A673 (cell line): ENCODE measurements at regions not wholly inside any gene's neighbourhood (a gene's known extent, or its start where the extent isn't known, plus 50 kb on each side); places are given as distances from the start of the nearest gene placed in this dataset.

Experiments used
- BruUV-seq: library from RNA; stranded (reverse); fragments of 400-500 nt; replicated peaks from 2 replicates; lab custom pipeline; 2021; lab: Mats Ljungman, UMichigan
- CTCF ChIA-PET: fragments of 300-600 bp; sonication (Branson Sonifier 250); formaldehyde crosslinking; loops from one replicate; lab custom pipeline; 2022; ENCODE audit warnings: antibody characterized with exemption; lab: Charles Lee
- POLR2A ChIA-PET: fragments of 300-600 bp; sonication (Branson Sonifier 250); formaldehyde crosslinking; loops from one replicate; lab custom pipeline; 2022; ENCODE audit warnings: antibody characterized with exemption; ENCODE audit not compliant: low non-redundant PET; lab: Charles Lee
- DNase-seq: peaks from one replicate; pipeline ENCODE4 v3.0.0-alpha.2; 2015; ENCODE audit warnings: low spot score
- H3K27ac ChIP-seq: fragments of 200-600 bp; sonication (generic); 2 replicates; pipeline ENCODE4 v1.5.1; 2016; ENCODE audit warnings: mixed run types, low read depth, mild to moderate bottlenecking, mixed read lengths, antibody characterized with exemption, low read length; ENCODE audit not compliant: poor library complexity, severe bottlenecking
- H3K27me3 ChIP-seq: fragments of 200-600 bp; sonication (generic); replicated peaks from 2 replicates; pipeline ENCODE4 v1.6.1; 2017; ENCODE audit warnings: mixed run types, low read depth, mild to moderate bottlenecking, mixed read lengths, antibody characterized with exemption, low read length; ENCODE audit not compliant: insufficient read depth, poor library complexity
- H3K36me3 ChIP-seq: fragments of 200-600 bp; sonication (generic); 2 replicates; pipeline ENCODE4 v1.6.1; 2016; ENCODE audit warnings: mixed run types, mild to moderate bottlenecking, mixed read lengths, antibody characterized with exemption, low read length; ENCODE audit not compliant: insufficient read depth, poor library complexity, severe bottlenecking
- H3K4me1 ChIP-seq: fragments of 200-600 bp; sonication (generic); 2 replicates; pipeline ENCODE4 v1.6.1; 2017; ENCODE audit warnings: mixed run types, mild to moderate bottlenecking, mixed read lengths, antibody characterized with exemption, low read length; ENCODE audit not compliant: insufficient read depth, poor library complexity, severe bottlenecking
- H3K4me3 ChIP-seq: fragments of 200-600 bp; sonication (generic); 2 replicates; pipeline ENCODE4 v1.5.1; 2016; ENCODE audit warnings: low read depth, mixed run types, mild to moderate bottlenecking, mixed read lengths, low read length; ENCODE audit not compliant: poor library complexity, severe bottlenecking
- H3K9me3 ChIP-seq: fragments of 200-600 bp; sonication (generic); 2 replicates; pipeline ENCODE4 v1.6.1; 2016; ENCODE audit warnings: mixed run types, low read depth, mild to moderate bottlenecking, mixed read lengths, antibody characterized with exemption, low read length; ENCODE audit not compliant: poor library complexity, severe bottlenecking
- CTCF ChIP-seq: fragments of 300-800, 200-600 bp; sonication (generic); conservative IDR thresholded peaks from 2 replicates; pipeline ENCODE4 v1.5.1; 2017; ENCODE audit warnings: low read depth, mild to moderate bottlenecking, antibody characterized with exemption, low read length, moderate library complexity, mixed read lengths
- EZH2 ChIP-seq: fragments of 200-600 bp; sonication (generic); IDR thresholded peaks from 2 replicates; pipeline ENCODE4 v1.6.1; 2017; ENCODE audit warnings: borderline replicate concordance, low read depth, mild to moderate bottlenecking, mixed read lengths, antibody characterized with exemption, low read length; ENCODE audit not compliant: poor library complexity, severe bottlenecking
- intact Hi-C: fragments of 100-400 bp; cut with micrococcal nuclease; formaldehyde crosslinking; loops from one replicate; pipeline ENCODE4 v1.10.0; 2022; ENCODE audit not compliant: unreplicated experiment

GRCh38 chr6:146909886-146910285 lies 294.3 kb upstream of the STXBP5 start:
- intact Hi-C loops, result no loop called here
- Histone ChIP-seq H3K36me3 (no peaks in the 10 kb centered on the region), H3K4me3 (no peak overlapping the region), H3K9me3 (no peaks in the 10 kb centered on the region), H3K4me1 (peaks cover 29% of the 10 kb centered on the region), H3K27me3 (no peaks in the 10 kb centered on the region), H3K27ac (no peak overlapping the region)
- ChIA-PET POLR2A (no interaction called here), CTCF (no interaction called here)
- TF ChIP-seq EZH2 (no peak), CTCF (no peak)
- no TSS peak for BruUV-seq
- DNase-seq, result no peak

GRCh38 chr6:146910611-146911010 lies 293.6 kb upstream of the STXBP5 start:
- intact Hi-C loops, result no loop called here
- no peaks in the 10 kb centered on the region for H3K36me3 ChIP-seq
- CTCF ChIA-PET, result no interaction called here
- no peak overlapping the region for H3K4me3 ChIP-seq
- no peak for DNase-seq
- no peak overlapping the region for H3K27ac ChIP-seq
- POLR2A ChIA-PET, result no interaction called here
- peaks cover 36% of the 10 kb centered on the region for H3K4me1 ChIP-seq
- BruUV-seq, result no TSS peak
- no peaks in the 10 kb centered on the region for H3K27me3 ChIP-seq
- no peaks in the 10 kb centered on the region for H3K9me3 ChIP-seq
- TF ChIP-seq EZH2 (no peak), CTCF (no peak)

GRCh38 chr6:146911635-146912215 lies 292.5 kb upstream of the STXBP5 start:
- Histone ChIP-seq H3K27ac (no peak overlapping the region), H3K36me3 (no peaks in the 10 kb centered on the region), H3K27me3 (no peaks in the 10 kb centered on the region), H3K4me1 (peaks cover 38% of the 10 kb centered on the region), H3K4me3 (no peak overlapping the region), H3K9me3 (no peaks in the 10 kb centered on the region)
- no TSS peak for BruUV-seq
- ChIA-PET CTCF (no interaction called here), POLR2A (no interaction called here)
- intact Hi-C loops, result no loop called here
- DNase-seq, result no peak
- TF ChIP-seq EZH2, result no peak
- TF ChIP-seq CTCF, result no peak
